A549 (cell line): ENCODE measurements at regions not wholly inside any gene's neighbourhood (a gene's known extent, or its start where the extent isn't known, plus 50 kb on each side); places are given as distances from the start of the nearest gene placed in this dataset.

ENCODE experiments used
- ATAC-seq, 2 experiments: fragments of 200-7000 bp in 1 of 2; fragments of >200 bp in 1 of 2; cut with Nextera tagmentation in 1 of 2; cut with Tn5 transposase in 1 of 2; 3 replicates each; pipeline versions ENCODE4 v1.8.0 to v1.9.1; 2018 to 2020; ENCODE audit warnings: mild to moderate bottlenecking in 1 of 2, moderate library complexity in 1 of 2
- CTCF ChIA-PET: fragments of 300-600 bp; sonication (Branson Sonifier 250); formaldehyde crosslinking; extraction: SDS; loops from one replicate; lab custom pipeline; 2021; ENCODE audit warnings: antibody characterized with exemption, inconsistent platforms; lab: Yijun Ruan, JAX
- POLR2A ChIA-PET: fragments of 350-600 bp; formaldehyde crosslinking; extraction: SDS; loops from one replicate; lab custom pipeline; 2021; ENCODE audit warnings: antibody characterized with exemption, inconsistent platforms; lab: Yijun Ruan, JAX
- DNase-seq, 2 experiments: peaks; one replicate each; pipeline versions ENCODE4 v3.0.0 to v3.0.0-alpha.2; 2011 to 2016; ENCODE audit warnings: low read depth in 1 of 2, low spot score in 1 of 2
- FAIRE-seq: peaks from 2 replicates; lab custom pipeline; 2011; peaks lifted over from hg19 to GRCh38; lab: Jason Lieb, UNC
- H3K27ac ChIP-seq, 2 experiments: fragments of >200 bp; sonication (Bioruptor Twin); formaldehyde crosslinking; 3 replicates each; pipeline ENCODE4 v1.5.1; 2016 to 2017
- H3K4me1 ChIP-seq: fragments of >200 bp; sonication (Bioruptor Twin); formaldehyde crosslinking; 3 replicates; pipeline ENCODE4 v1.6.1; 2016
- H3K4me2 ChIP-seq: fragments of >200 bp; sonication (Bioruptor Twin); formaldehyde crosslinking; 3 replicates; pipeline ENCODE4 v1.6.1; 2016
- H3K4me3 ChIP-seq: fragments of >200 bp; sonication (Bioruptor Twin); formaldehyde crosslinking; 3 replicates; pipeline ENCODE4 v1.5.1; 2016
- H3K9me3 ChIP-seq: fragments of >200 bp; sonication (Bioruptor Twin); formaldehyde crosslinking; 3 replicates; pipeline ENCODE4 v1.6.1; 2016
- CBX2 ChIP-seq: fragments of 200-600 bp; sonication (generic); IDR thresholded peaks from 2 replicates; pipeline ENCODE4 v1.6.1; 2016; ENCODE audit warnings: low read depth, mild to moderate bottlenecking, borderline replicate concordance
- CBX8 ChIP-seq: fragments of 200-600 bp; sonication (generic); IDR thresholded peaks from 2 replicates; pipeline ENCODE4 v1.6.1; 2016
- EHF ChIP-seq: fragments of 250-450 bp; sonication (Bioruptor Pico); IDR thresholded peaks from 2 replicates; pipeline ENCODE4 v1.5.0; 2020; ENCODE audit warnings: mild to moderate bottlenecking
- ESRRA ChIP-seq: fragments of 150-350 bp; IDR thresholded peaks from 2 replicates; pipeline ENCODE4 v1.6.1; 2014; ENCODE audit warnings: mild to moderate bottlenecking, low read length, borderline replicate concordance
- FOSL2 ChIP-seq, 2 experiments: fragments of 450-650 bp in 1 of 2; fragments of >200 bp in 1 of 2; sonication (Bioruptor Twin) in 1 of 2; formaldehyde crosslinking; IDR thresholded peaks; 2 replicates each; pipeline versions ENCODE4 v1.5.0 to v1.6.1; 2016 to 2020; ENCODE audit warnings: mild to moderate bottlenecking in 1 of 2, moderate library complexity in 1 of 2
- FOXS1 ChIP-seq: fragments of 250-450 bp; sonication (Bioruptor Pico); IDR thresholded peaks from 2 replicates; pipeline ENCODE4 v1.5.0; 2020; ENCODE audit warnings: mild to moderate bottlenecking, moderate library complexity
- HEYL ChIP-seq: fragments of 250-450 bp; sonication (Bioruptor Pico); IDR thresholded peaks from 2 replicates; pipeline ENCODE4 v1.8.0; 2021; ENCODE audit warnings: mild to moderate bottlenecking, moderate library complexity
- HOXA7 ChIP-seq: fragments of 250-450 bp; sonication (Bioruptor Pico); IDR thresholded peaks from 2 replicates; pipeline ENCODE4 v1.5.0; 2020; ENCODE audit warnings: mild to moderate bottlenecking, moderate library complexity
- HOXB13 ChIP-seq: fragments of 250-450 bp; sonication (Bioruptor Pico); IDR thresholded peaks from 2 replicates; pipeline ENCODE4 v1.5.0; 2020; ENCODE audit warnings: low read depth, mild to moderate bottlenecking, moderate library complexity
- HOXB5 ChIP-seq: fragments of 250-450 bp; sonication (Bioruptor Pico); IDR thresholded peaks from 2 replicates; pipeline ENCODE4 v1.5.0; 2020; ENCODE audit warnings: mild to moderate bottlenecking, moderate library complexity
- MAFK ChIP-seq: fragments of 450-650 bp; IDR thresholded peaks from 2 replicates; pipeline ENCODE4 v1.6.1; 2014; ENCODE audit not compliant: partially characterized antibody
- MAX ChIP-seq: IDR thresholded peaks from 2 replicates; pipeline ENCODE4 v1.6.1; 2012
- NFE2L2 ChIP-seq: fragments of 150-350 bp; conservative IDR thresholded peaks from 2 replicates; pipeline ENCODE4 v1.6.1; 2014; ENCODE audit warnings: low read length
- NR3C1 ChIP-seq: fragments of >200 bp; sonication (Bioruptor Twin); formaldehyde crosslinking; IDR thresholded peaks from 3 replicates; pipeline ENCODE4 v1.6.1; 2017
- PHF8 ChIP-seq: fragments of 200-600 bp; sonication (generic); IDR thresholded peaks from 2 replicates; pipeline ENCODE4 v1.6.1; 2016; ENCODE audit warnings: low read depth, mild to moderate bottlenecking, antibody characterized with exemption, moderate library complexity, borderline replicate concordance
- RNF2 ChIP-seq: fragments of 200-600 bp; sonication (generic); IDR thresholded peaks from 2 replicates; pipeline ENCODE4 v1.6.1; 2016; ENCODE audit warnings: low read depth, mild to moderate bottlenecking, antibody characterized with exemption, moderate library complexity, borderline replicate concordance
- TP53 ChIP-seq: fragments of 250-450 bp; sonication (Bioruptor Pico); IDR thresholded peaks from 2 replicates; pipeline ENCODE4 v1.5.0; 2021; ENCODE audit warnings: mild to moderate bottlenecking, moderate library complexity
- ZFP36 ChIP-seq: fragments of 450-650 bp; IDR thresholded peaks from 2 replicates; pipeline ENCODE4 v1.6.1; 2014; ENCODE audit warnings: borderline replicate concordance; ENCODE audit not compliant: partially characterized antibody
- ZNF302 ChIP-seq: fragments of 250-450 bp; sonication (Bioruptor Pico); IDR thresholded peaks from 2 replicates; pipeline ENCODE4 v1.9.0; 2021; ENCODE audit warnings: inconsistent platforms, mild to moderate bottlenecking, moderate library complexity
- WGBS: methylation state at CpG from one replicate; pipeline ENCODE4 v1.1.6; 2017; ENCODE audit errors: missing lambda C conversion rate; 5-methylcytosine and 5-hydroxymethylcytosine counted together
- TF ChIP-seq, protein P1 (sequence below): fragments of 250-450 bp; sonication (Bioruptor Pico); IDR thresholded peaks from 2 replicates; pipeline ENCODE4 v1.5.0; 2020; ENCODE audit warnings: low read depth, mild to moderate bottlenecking, moderate library complexity
- TF ChIP-seq, protein P2 (sequence below): fragments of 150-350 bp; IDR thresholded peaks from 2 replicates; pipeline ENCODE4 v1.6.1; 2014; ENCODE audit warnings: low read depth, mild to moderate bottlenecking, low read length
- TF ChIP-seq, protein P3 (sequence below): fragments of >200 bp; sonication (Bioruptor Twin); formaldehyde crosslinking; IDR thresholded peaks from 3 replicates; pipeline ENCODE4 v1.6.1; 2016

GRCh38 chr1:172778456-172779455 lies 119.9 kb downstream of the FASLG start:
- H3K4me3 ChIP-seq, result no peak overlapping the region
- peaks cover 6% of the 10 kb centered on the region for H3K9me3 ChIP-seq
- ChIA-PET CTCF (interaction anchor here (0.5 to 2.5 kb wide), 6 partner anchors 8 to 424 kb away, joined by 3 to 7 read pairs (median 6); no protein-coding TSS in a partner anchor), POLR2A (no interaction called here)
- DNase-seq (no peak), FAIRE-seq (no peak), ATAC-seq (peak in 1 of 2 experiments; percentile 49; a peak in 1 of 6 replicates)
- H3K27ac ChIP-seq, result no peak overlapping the region
- no peak overlapping the region; the same call in 2 of the 3 replicates for H3K4me2 ChIP-seq
- TF ChIP-seq, protein P1, sequence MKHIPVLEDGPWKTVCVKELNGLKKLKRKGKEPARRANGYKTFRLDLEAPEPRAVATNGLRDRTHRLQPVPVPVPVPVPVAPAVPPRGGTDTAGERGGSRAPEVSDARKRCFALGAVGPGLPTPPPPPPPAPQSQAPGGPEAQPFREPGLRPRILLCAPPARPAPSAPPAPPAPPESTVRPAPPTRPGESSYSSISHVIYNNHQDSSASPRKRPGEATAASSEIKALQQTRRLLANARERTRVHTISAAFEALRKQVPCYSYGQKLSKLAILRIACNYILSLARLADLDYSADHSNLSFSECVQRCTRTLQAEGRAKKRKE (CRISPR knock-in tag), result no peak
- no peak for TF ChIP-seq MAX
- TF ChIP-seq RNF2, result no peak
- no peak for TF ChIP-seq NR3C1
- TF ChIP-seq NFE2L2, result no peak
- TF ChIP-seq FOSL2 (IDR thresholded peaks at IDR 0.05), result no peak
- TF ChIP-seq FOSL2 (CRISPR knock-in tag; IDR thresholded peaks at IDR 0.05), result no peak
- TF ChIP-seq HOXB5 (CRISPR knock-in tag), result no peak
- TF ChIP-seq CBX2, result no peak
- TF ChIP-seq ZNF302 (CRISPR knock-in tag), result no peak
- no peak for TF ChIP-seq ZFP36
- TF ChIP-seq TP53 (CRISPR knock-in tag), result no peak
- no peak for TF ChIP-seq FOXS1 (CRISPR knock-in tag)
- no peaks in the 10 kb centered on the region for H3K4me1 ChIP-seq
- WGBS, result 59% methylated on average over 7 of the region's 7 CpGs

DNA sequence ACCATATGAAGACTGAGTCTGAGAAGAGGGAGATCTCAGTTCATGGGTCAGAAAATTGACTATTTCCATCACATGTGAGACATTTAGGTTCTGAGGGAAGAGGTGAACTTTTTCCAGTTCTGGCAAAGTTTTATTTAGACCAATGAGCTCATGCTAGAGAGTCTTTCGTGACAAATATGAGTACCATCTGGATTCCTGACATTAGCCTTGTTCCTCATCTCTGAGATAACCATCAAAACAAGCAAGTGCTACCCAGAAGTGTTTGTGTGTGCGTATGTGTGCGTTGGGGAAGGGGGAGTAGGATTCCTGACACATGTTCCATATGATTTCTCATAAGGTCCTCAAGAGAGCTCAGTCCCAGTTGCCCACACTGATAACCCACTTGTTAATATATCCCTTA lies 120.6 kb downstream of the FASLG start:
- no peak for FAIRE-seq
- POLR2A ChIA-PET, result no interaction called here
- TF ChIP-seq CBX8, result no peak
- TF ChIP-seq HOXA7 (CRISPR knock-in tag), result no peak
- no peak for TF ChIP-seq EHF
- H3K4me1 ChIP-seq, result no peaks in the 10 kb centered on the region
- no peak for ATAC-seq
- no peak for DNase-seq
- 64% methylated on average over 3 of the region's 3 CpGs for WGBS
- H3K4me2 ChIP-seq, result no peak overlapping the region
- H3K27ac ChIP-seq, result no peak overlapping the region
- no peak overlapping the region for H3K4me3 ChIP-seq
- H3K9me3 ChIP-seq, result peaks cover 6% of the 10 kb centered on the region
- CTCF ChIA-PET, result interaction anchor here (0.5 to 2.5 kb wide), 3 partner anchors 14 to 423 kb away, joined by 3 to 7 read pairs (median 6); no protein-coding TSS in a partner anchor

GRCh38 chr1:172781513-172782140 lies 122.7 kb downstream of the FASLG start:
- Histone ChIP-seq H3K4me2 (no peak overlapping the region), H3K27ac (no peak overlapping the region), H3K9me3 (peaks cover 6% of the 10 kb centered on the region), H3K4me3 (no peak overlapping the region), H3K4me1 (no peaks in the 10 kb centered on the region)
- WGBS, result 31% methylated on average over 4 of the region's 4 CpGs
- DNase-seq (no peak), FAIRE-seq (no peak), ATAC-seq (no peak)
- ChIA-PET POLR2A (no interaction called here), CTCF (no interaction called here)
- no peak for TF ChIP-seq MAX
- TF ChIP-seq ESRRA, result no peak
- no peak for TF ChIP-seq HOXB13
- TF ChIP-seq HEYL, result no peak
- TF ChIP-seq, protein P2, sequence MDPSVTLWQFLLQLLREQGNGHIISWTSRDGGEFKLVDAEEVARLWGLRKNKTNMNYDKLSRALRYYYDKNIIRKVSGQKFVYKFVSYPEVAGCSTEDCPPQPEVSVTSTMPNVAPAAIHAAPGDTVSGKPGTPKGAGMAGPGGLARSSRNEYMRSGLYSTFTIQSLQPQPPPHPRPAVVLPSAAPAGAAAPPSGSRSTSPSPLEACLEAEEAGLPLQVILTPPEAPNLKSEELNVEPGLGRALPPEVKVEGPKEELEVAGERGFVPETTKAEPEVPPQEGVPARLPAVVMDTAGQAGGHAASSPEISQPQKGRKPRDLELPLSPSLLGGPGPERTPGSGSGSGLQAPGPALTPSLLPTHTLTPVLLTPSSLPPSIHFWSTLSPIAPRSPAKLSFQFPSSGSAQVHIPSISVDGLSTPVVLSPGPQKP, result no peak
- TF ChIP-seq MAFK, result no peak
- no peak for TF ChIP-seq TP53 (CRISPR knock-in tag)
- TF ChIP-seq CBX2, result no peak
- TF ChIP-seq, protein P3, sequence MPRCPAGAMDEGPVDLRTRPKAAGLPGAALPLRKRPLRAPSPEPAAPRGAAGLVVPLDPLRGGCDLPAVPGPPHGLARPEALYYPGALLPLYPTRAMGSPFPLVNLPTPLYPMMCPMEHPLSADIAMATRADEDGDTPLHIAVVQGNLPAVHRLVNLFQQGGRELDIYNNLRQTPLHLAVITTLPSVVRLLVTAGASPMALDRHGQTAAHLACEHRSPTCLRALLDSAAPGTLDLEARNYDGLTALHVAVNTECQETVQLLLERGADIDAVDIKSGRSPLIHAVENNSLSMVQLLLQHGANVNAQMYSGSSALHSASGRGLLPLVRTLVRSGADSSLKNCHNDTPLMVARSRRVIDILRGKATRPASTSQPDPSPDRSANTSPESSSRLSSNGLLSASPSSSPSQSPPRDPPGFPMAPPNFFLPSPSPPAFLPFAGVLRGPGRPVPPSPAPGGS, result no peak
- no peak for TF ChIP-seq PHF8
- TF ChIP-seq RNF2, result no peak
